ENCODE measurements at regions not wholly inside any gene's neighbourhood (a gene's known extent, or its start where the extent isn't known, plus 50 kb on each side); places are given as distances from the start of the nearest gene placed in this dataset.

GRCh38 chr7:124267154-124267553 lies 234.3 kb upstream of the TMEM229A start:
- TF ChIP-seq CTCF (IDR thresholded peaks at IDR 0.05): no peak
- no peak for TF ChIP-seq EZH2 (IDR thresholded peaks at IDR 0.05)
